ENCODE measurements at regions not wholly inside any gene's neighbourhood (a gene's known extent, or its start where the extent isn't known, plus 50 kb on each side); places are given as distances from the start of the nearest gene placed in this dataset.

DNA sequence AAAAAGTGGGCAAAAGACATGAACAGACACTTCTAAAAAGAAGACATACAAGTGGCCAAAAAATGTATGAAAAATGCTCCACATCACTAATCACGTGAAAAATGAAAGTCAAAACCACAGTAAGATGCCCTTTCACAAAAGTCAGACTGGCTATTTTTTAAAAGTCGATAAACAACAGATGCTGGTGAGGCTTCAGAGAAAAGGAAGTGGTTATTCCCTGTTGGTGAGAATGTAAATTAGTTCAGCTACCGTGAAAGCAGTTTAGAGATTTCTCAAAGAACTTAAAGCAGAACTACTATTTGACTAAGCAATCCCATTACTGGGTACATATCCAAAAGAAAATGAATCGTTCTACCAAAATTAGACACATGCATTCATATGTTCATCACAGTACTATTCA is 237.0 kb downstream of the KIF21A start:
- TF ChIP-seq EP300 (IDR thresholded peaks at IDR 0.05; ENCODE audit: borderline replicate concordance) (no peak), FOXM1 (IDR thresholded peaks at IDR 0.05; ENCODE audit: borderline replicate concordance, low read depth) (no peak), NFIC (IDR thresholded peaks at IDR 0.05) (no peak)

DNA sequence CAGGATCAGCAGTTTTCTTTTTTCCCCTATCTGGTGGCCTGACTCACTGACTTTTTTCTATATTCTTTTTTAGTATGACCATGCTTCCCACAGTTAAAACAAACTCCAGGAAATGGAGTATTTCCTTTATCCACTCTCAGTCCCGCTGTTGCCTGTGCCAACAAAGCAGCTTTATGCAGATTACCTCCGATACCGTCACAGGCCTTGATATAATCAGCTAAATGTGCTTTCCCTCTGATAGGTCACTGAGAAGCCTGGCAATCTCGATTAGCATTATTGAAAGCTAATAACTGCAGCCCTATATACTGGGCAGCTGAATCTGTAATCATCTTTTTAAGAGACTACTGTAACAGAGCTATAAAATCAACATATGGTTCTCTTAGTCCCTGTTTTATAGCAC is 243.6 kb downstream of the KIF21A start:
- TF ChIP-seq CREB1 (IDR thresholded peaks at IDR 0.05; ENCODE audit: low read depth) (no peak), EP300 (IDR thresholded peaks at IDR 0.05; ENCODE audit: borderline replicate concordance) (no peak)

- TF ChIP-seq TAF1 (IDR thresholded peaks at IDR 0.05; ENCODE audit: low read depth) (no peak), CEBPB (IDR thresholded peaks at IDR 0.05) (no peak)
These were observed 254.2 kb downstream of the KIF21A start for GRCh38 chr12:39188689-39189088.

- no peak for TF ChIP-seq ZBTB7A (IDR thresholded peaks at IDR 0.05; ENCODE audit: low read depth)
- no peak for TF ChIP-seq CREB1 (IDR thresholded peaks at IDR 0.05; ENCODE audit: low read depth)
- no peak for TF ChIP-seq EP300 (IDR thresholded peaks at IDR 0.05; ENCODE audit: borderline replicate concordance)
- no peak for TF ChIP-seq TAF1 (IDR thresholded peaks at IDR 0.05; ENCODE audit: low read depth)
- TF ChIP-seq TEAD4 (IDR thresholded peaks at IDR 0.05): no peak
- TF ChIP-seq MAX (IDR thresholded peaks at IDR 0.05): no peak
- TF ChIP-seq NFIC (IDR thresholded peaks at IDR 0.05): no peak
- no peak for TF ChIP-seq YY1 (IDR thresholded peaks at IDR 0.05; ENCODE audit: low read depth)
- no peak for TF ChIP-seq CEBPB (IDR thresholded peaks at IDR 0.05)
- TF ChIP-seq TCF12 (IDR thresholded peaks at IDR 0.05; ENCODE audit: low read depth): no peak
- no peak for TF ChIP-seq RAD21 (IDR thresholded peaks at IDR 0.05; ENCODE audit: low read depth)
- TF ChIP-seq REST (IDR thresholded peaks at IDR 0.05; ENCODE audit: low read depth): no peak
- no peak for TF ChIP-seq USF1 (IDR thresholded peaks at IDR 0.05)
- TF ChIP-seq FOXM1 (IDR thresholded peaks at IDR 0.05; ENCODE audit: borderline replicate concordance, low read depth): no peak
- no peak for TF ChIP-seq EGR1 (IDR thresholded peaks at IDR 0.05)
These were observed 256.2 kb downstream of the KIF21A start for GRCh38 chr12:39186744-39187143.

DNA sequence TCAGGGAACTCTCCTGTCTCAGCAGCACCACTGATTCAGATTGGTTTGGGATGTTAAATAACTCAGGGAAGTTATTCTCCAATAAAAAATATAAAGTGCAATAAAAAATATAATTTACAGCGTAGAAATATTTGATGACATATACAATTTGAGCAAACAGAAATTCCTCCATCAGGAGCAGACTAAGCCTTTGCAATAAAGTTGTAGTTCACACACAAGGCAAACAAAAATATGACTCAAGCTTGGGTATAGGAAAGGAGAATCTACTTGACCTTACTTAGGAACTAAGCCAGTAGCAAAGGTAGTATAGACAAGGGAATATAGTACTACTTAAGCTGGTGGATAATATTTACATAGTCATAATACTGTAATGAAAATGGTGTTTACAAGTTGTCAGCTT is 264.1 kb downstream of the KIF21A start:
- TF ChIP-seq TCF12 (IDR thresholded peaks at IDR 0.05; ENCODE audit: low read depth) (no peak), EGR1 (IDR thresholded peaks at IDR 0.05) (no peak), CREB1 (IDR thresholded peaks at IDR 0.05; ENCODE audit: low read depth) (no peak), TAF1 (IDR thresholded peaks at IDR 0.05; ENCODE audit: low read depth) (no peak), MAX (IDR thresholded peaks at IDR 0.05) (no peak), USF1 (IDR thresholded peaks at IDR 0.05) (no peak), RAD21 (IDR thresholded peaks at IDR 0.05; ENCODE audit: low read depth) (no peak), TEAD4 (IDR thresholded peaks at IDR 0.05) (no peak), EP300 (IDR thresholded peaks at IDR 0.05; ENCODE audit: borderline replicate concordance) (no peak), YY1 (IDR thresholded peaks at IDR 0.05; ENCODE audit: low read depth) (no peak), FOXM1 (IDR thresholded peaks at IDR 0.05; ENCODE audit: borderline replicate concordance, low read depth) (no peak), REST (IDR thresholded peaks at IDR 0.05; ENCODE audit: low read depth) (no peak), CEBPB (IDR thresholded peaks at IDR 0.05) (no peak), ZBTB7A (IDR thresholded peaks at IDR 0.05; ENCODE audit: low read depth) (no peak)

DNA sequence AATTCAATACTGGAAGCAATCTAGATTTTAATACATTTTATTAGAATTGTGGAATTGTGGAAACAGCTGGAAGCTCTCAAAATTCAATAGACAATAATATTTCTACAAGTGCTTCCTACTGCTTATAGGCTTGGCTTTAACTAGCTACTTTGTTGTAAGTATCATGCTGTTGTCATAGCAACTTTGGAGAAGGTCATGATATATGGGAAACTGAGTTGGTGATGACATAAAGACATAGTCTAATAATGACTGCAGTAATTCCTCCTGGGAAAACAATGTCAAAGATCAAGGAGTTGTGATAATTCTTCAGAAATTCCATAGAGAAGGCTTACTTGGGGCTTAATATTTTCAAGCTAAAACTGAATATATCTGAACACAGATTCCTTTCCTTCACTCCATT is 266.6 kb downstream of the KIF21A start:
- no peak for TF ChIP-seq TAF1 (IDR thresholded peaks at IDR 0.05; ENCODE audit: low read depth)

- TF ChIP-seq TAF1 (IDR thresholded peaks at IDR 0.05; ENCODE audit: low read depth): no peak
- TF ChIP-seq FOXM1 (IDR thresholded peaks at IDR 0.05; ENCODE audit: borderline replicate concordance, low read depth): no peak
- TF ChIP-seq RAD21 (IDR thresholded peaks at IDR 0.05; ENCODE audit: low read depth): no peak
- TF ChIP-seq REST (IDR thresholded peaks at IDR 0.05; ENCODE audit: low read depth): no peak
- no peak for TF ChIP-seq TCF12 (IDR thresholded peaks at IDR 0.05; ENCODE audit: low read depth)
- no peak for TF ChIP-seq USF1 (IDR thresholded peaks at IDR 0.05)
- TF ChIP-seq CEBPB (IDR thresholded peaks at IDR 0.05): no peak
- no peak for TF ChIP-seq EP300 (IDR thresholded peaks at IDR 0.05; ENCODE audit: borderline replicate concordance)
- TF ChIP-seq NFIC (IDR thresholded peaks at IDR 0.05): no peak
- no peak for TF ChIP-seq ZBTB7A (IDR thresholded peaks at IDR 0.05; ENCODE audit: low read depth)
- no peak for TF ChIP-seq MAX (IDR thresholded peaks at IDR 0.05)
- no peak for TF ChIP-seq YY1 (IDR thresholded peaks at IDR 0.05; ENCODE audit: low read depth)
- TF ChIP-seq EGR1 (IDR thresholded peaks at IDR 0.05): no peak
- TF ChIP-seq CREB1 (IDR thresholded peaks at IDR 0.05; ENCODE audit: low read depth): no peak
- no peak for TF ChIP-seq TEAD4 (IDR thresholded peaks at IDR 0.05)
These were observed 268.3 kb upstream of the CPNE8 start for GRCh38 chr12:39173726-39174125.
